ENCODE measurements at regions not wholly inside any gene's neighbourhood (a gene's known extent, or its start where the extent isn't known, plus 50 kb on each side); places are given as distances from the start of the nearest gene placed in this dataset.

- no peak for DNase-seq (ENCODE audit: low read depth)
Observed at GRCh38 chr16:87053016-87053982, 263.9 kb downstream of the C16orf95 start.

- DNase-seq (ENCODE audit: low read depth) = no peak
Observed at GRCh38 chr16:87054154-87054553, 263.0 kb downstream of the C16orf95 start.

GRCh38 chr16:87054856-87055255 lies 262.3 kb downstream of the C16orf95 start:
- DNase-seq (ENCODE audit: low read depth) = no peak

GRCh38 chr16:87056083-87056482 lies 261.1 kb downstream of the C16orf95 start:
- DNase-seq (ENCODE audit: low read depth) = peak; percentile 38

- no peak for DNase-seq (ENCODE audit: low read depth)
Observed at GRCh38 chr16:87056551-87056950, 260.6 kb downstream of the C16orf95 start.

- DNase-seq (ENCODE audit: low read depth) = no peak
Observed at GRCh38 chr16:87057211-87057881, 259.8 kb downstream of the C16orf95 start.

- DNase-seq (ENCODE audit: low read depth) = no peak
Observed at GRCh38 chr16:87057951-87058560, 259.1 kb downstream of the C16orf95 start.

GRCh38 chr16:87058728-87059250 lies 258.4 kb downstream of the C16orf95 start:
- DNase-seq (ENCODE audit: low read depth) = no peak

- DNase-seq (ENCODE audit: low read depth) = peak; percentile 16
Observed at GRCh38 chr16:87060034-87060986, 256.9 kb downstream of the C16orf95 start.

GRCh38 chr16:87061243-87061920 lies 255.8 kb downstream of the C16orf95 start:
- DNase-seq (ENCODE audit: low read depth) = no peak

GRCh38 chr16:87062569-87063442 lies 254.4 kb downstream of the C16orf95 start:
- peak; percentile 80 for DNase-seq (ENCODE audit: low read depth)

GRCh38 chr16:87063543-87063942 lies 253.6 kb downstream of the C16orf95 start:
- no peak for DNase-seq (ENCODE audit: low read depth)

- no peak for DNase-seq (ENCODE audit: low read depth)
Observed at GRCh38 chr16:87064731-87065445, 252.3 kb downstream of the C16orf95 start.

GRCh38 chr16:87065446-87066132 lies 251.6 kb downstream of the C16orf95 start:
- no peak for DNase-seq (ENCODE audit: low read depth)

GRCh38 chr16:87066133-87067002 lies 250.8 kb downstream of the C16orf95 start:
- DNase-seq (ENCODE audit: low read depth) = no peak

GRCh38 chr16:87067003-87067556 lies 250.1 kb downstream of the C16orf95 start:
- DNase-seq (ENCODE audit: low read depth) = no peak

Measured in ELR (cell line).